ENCODE measurements at regions not wholly inside any gene's neighbourhood (a gene's known extent, or its start where the extent isn't known, plus 50 kb on each side); places are given as distances from the start of the nearest gene placed in this dataset.
"Not testable (repeated sequence)": the region's sequence is repeated elsewhere in the genome, so short reads cannot be mapped to it uniquely, and the experiment has no call there.

DNA sequence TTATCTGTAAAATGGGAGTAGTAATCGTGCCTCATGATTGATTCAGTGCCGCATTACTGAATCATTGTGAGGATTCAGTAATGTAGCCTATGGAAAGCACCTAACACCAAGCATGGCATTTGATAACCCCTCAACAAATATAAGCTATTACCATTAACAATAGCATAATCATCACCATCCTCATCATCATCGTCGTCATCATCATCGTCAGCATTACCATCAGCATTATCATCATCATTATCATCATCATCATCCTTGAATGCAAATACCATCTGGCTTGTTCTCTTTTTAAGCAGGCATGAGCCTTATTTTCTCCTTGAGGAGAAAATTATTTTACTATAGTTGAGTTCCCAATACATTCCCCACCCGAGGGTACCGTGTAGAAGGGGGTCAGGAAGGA is 115.4 kb upstream of the PTPRG start:
- no peak for DNase-seq

DNA sequence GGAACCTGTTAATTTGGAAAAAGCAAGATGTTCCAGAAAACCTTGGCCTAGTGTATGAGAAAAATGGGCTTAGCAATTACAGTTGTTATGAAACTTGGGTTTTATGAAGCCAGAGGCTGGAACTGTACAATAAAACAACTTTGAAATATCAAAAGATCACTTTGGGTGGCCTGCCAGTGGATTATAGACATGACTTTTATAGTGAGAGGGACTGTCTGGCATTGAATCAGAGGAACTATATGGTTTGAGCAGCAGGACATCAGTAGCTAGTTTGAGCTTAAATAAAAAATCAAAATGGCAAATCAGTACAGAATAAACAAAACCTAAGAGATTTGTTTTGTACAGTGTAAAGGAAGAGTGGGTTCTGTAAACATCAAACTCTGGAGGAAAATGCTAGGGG is 115.0 kb upstream of the PTPRG start:
- DNase-seq: no peak

- no peak for DNase-seq
Measured at GRCh38 chr3:61448378-61448777, 113.0 kb upstream of the PTPRG start.

- no peak for DNase-seq
Measured at GRCh38 chr3:61449327-61450040, 111.9 kb upstream of the PTPRG start.

- no peak for DNase-seq
Measured at GRCh38 chr3:61450866-61451265, 110.5 kb upstream of the PTPRG start.

GRCh38 chr3:61451841-61452240 is 109.5 kb upstream of the PTPRG start:
- no peak for DNase-seq

GRCh38 chr3:61452535-61453090 is 108.8 kb upstream of the PTPRG start:
- no peak for DNase-seq

GRCh38 chr3:61454006-61454585 is 107.3 kb upstream of the PTPRG start:
- DNase-seq: no peak

GRCh38 chr3:61454801-61455200 is 106.6 kb upstream of the PTPRG start:
- DNase-seq: no peak

DNA sequence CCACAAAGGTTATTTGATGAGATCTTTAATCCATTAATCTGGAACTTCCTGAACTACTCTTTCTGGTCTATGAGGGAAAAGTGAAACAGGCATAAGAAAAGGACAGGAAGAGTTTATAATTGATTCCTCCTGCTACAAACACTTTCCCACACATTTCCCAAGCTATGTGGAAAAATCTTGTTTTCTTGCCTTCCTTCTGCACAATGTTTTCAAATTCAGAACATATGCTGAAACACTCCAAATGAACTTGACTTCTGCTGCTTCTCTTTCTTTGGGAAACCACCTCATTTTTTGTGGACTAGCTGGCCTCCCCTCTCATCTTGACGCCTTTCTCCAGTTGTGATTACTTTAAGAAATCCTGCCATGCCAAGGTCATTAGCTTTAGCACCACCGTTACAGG is 100.7 kb upstream of the PTPRG start:
- no peak for DNase-seq

- DNase-seq: no peak
Measured at GRCh38 chr3:61463191-61463590, 98.2 kb upstream of the PTPRG start.

- peak; percentile 1 for DNase-seq
Measured at GRCh38 chr3:61464518-61465140, 96.7 kb upstream of the PTPRG start.

DNA sequence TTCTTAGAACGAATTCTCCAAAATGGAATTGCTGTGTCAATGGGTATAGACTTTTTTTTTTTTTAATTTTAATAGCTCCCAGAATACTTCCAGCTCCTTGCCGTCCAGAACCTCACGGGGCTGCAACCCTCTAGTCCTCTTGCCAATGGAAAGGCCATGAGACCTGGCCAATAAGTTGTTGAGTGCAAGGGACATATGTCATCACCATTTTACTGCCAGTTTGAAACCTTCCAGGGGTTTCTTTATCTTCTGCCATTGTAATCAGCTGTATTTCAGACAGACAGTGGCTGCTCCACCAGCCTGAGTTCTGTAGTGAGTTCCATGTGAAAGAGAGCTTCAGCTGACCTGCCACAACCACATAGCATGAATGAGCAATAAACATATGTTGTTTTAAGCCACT is 95.0 kb upstream of the PTPRG start:
- no peak for DNase-seq

DNA sequence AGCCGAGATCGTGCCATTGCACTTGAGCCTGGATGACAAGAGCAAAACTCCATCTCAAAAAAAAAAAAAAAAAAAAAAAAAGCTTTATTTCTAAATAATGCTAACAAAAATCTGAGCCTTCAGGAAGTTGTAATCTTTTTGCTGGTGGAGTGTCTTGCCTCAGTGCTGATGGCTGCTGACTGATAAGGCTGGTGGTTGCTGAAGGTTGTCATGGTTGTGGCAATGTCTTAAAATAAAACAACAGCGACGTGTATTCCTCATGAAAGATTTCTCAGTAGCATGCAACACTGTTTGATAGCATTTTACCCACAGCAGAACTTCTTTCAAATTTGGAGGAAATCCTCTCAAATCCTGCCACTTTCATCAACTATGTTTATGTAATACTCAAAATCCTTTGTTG is 77.4 kb upstream of the PTPRG start:
- DNase-seq: no peak

DNA sequence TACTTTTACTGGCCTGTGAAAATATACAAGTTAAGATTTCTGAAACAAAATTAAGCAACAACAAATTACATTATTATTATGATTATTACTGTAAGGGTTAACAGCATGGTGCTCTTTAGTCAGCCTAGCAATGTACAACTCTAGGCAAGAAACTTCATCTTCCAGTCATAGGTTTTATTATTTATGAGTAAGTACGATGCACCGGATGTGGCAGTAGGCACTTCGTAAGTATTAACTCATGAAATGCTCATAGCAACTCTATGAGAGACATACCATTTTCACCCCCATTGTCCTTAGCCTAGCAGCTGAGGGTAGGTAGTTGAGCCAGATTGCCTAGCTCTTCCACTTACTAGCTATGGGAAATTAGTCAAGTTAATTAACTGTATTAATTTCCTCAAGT is 68.0 kb upstream of the PTPRG start:
- DNase-seq: no peak

- DNase-seq: not testable (repeated sequence)
Measured at GRCh38 chr3:61494309-61494708, 67.1 kb upstream of the PTPRG start.

DNA sequence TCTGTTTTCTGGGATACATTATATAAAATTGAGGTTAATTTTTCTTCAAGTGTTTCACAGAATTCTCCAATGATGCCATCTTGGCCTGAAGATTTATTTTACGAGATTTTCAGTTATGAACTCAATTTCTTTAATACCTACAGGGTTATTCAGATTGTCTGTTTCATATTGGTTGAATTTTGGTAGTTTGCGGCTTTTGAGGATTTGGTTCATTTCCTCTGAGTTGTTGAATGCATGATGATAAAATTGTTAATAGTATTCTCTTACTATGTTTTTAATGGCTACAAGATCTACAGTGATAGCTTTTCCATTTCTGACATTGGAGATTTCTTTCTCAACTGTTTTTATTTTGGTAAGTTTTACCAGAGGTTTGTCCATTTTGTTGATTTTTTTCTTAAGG is 63.9 kb upstream of the PTPRG start:
- DNase-seq: no peak

- DNase-seq: no peak
Measured at GRCh38 chr3:61505197-61505596, 56.2 kb upstream of the PTPRG start.

DNA sequence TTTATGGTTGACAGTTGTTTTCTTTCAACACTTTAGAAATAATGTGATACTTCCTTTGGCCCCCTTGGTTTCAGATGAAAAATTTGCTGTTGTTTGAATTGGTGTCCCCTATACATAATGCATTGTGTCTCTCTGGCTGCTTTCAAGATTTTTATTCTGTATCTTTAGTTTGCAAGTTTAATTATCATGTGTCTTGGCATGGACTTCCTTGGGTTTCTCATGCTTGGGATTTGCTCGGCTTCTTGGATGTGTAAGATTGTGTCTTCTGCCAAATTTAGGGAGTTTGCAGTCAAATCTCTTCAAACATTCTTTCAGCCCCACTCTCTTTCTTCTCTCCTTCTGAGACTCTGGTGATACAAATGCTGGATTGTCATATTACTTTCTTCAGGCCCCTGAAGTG is 53.4 kb upstream of the PTPRG start:
- no peak for DNase-seq
